ENCODE measurements at regions not wholly inside any gene's neighbourhood (a gene's known extent, or its start where the extent isn't known, plus 50 kb on each side); places are given as distances from the start of the nearest gene placed in this dataset.

- no peak for DNase-seq (ENCODE audit: low spot score)
- 43% methylated on average over 17 of the region's 17 CpGs for WGBS
- no peaks in the 10 kb centered on the region for H3K4me1 ChIP-seq (ENCODE audit: control insufficient read depth in 4 of 4, insufficient read depth in 4 of 4, low read length in 3 of 4)
- H3K27ac ChIP-seq (ENCODE audit: low read depth in 1 of 2, low read length in 2 of 2): no peak overlapping the region
- H3K9me3 ChIP-seq (ENCODE audit: control insufficient read depth in 4 of 4, low read length in 3 of 4): no peaks in the 10 kb centered on the region
- TF ChIP-seq RAD21 (IDR thresholded peaks at IDR 0.05) (peak in 1 of 2 donors; percentile 23), YY1 (IDR thresholded peaks at IDR 0.05) (no peak), GABPA (IDR thresholded peaks at IDR 0.05 in 1 of 2, conservative IDR thresholded peaks at IDR 0.05 in 1 of 2) (no peak), CTCF (IDR thresholded peaks at IDR 0.05; ENCODE audit: low read depth, low read length, missing input control) (no peak), RXRA (IDR thresholded peaks at IDR 0.05) (no peak), ATF3 (IDR thresholded peaks at IDR 0.05) (no peak), NR2F2 (IDR thresholded peaks at IDR 0.05) (peak; percentile 64), JUND (IDR thresholded peaks at IDR 0.05) (no peak), TAF1 (conservative IDR thresholded peaks at IDR 0.05) (no peak), MAX (IDR thresholded peaks at IDR 0.05) (no peak), SP1 (IDR thresholded peaks at IDR 0.05) (peak; percentile 29), ZBTB33 (IDR thresholded peaks at IDR 0.05) (no peak), FOXA2 (IDR thresholded peaks at IDR 0.05) (no peak), REST (IDR thresholded peaks at IDR 0.05) (no peak), HNF4A (conservative IDR thresholded peaks at IDR 0.05) (no peak), EGR1 (IDR thresholded peaks at IDR 0.05; ENCODE audit: low read depth in 2 of 2) (no peak)
- no peaks in the 10 kb centered on the region for H3K27me3 ChIP-seq (ENCODE audit: control insufficient read depth in 4 of 4, insufficient read depth in 4 of 4, low read length in 3 of 4)
- H3K36me3 ChIP-seq (ENCODE audit: control insufficient read depth in 4 of 4, insufficient read depth in 3 of 4, low read depth in 1 of 4, low read length in 3 of 4): no peaks in the 10 kb centered on the region
- no peak overlapping the region for H3K4me3 ChIP-seq (ENCODE audit: low read depth in 1 of 3, low read length in 3 of 3)
- H3K9ac ChIP-seq (ENCODE audit: low read depth in 1 of 2, low read length in 2 of 2): no peak overlapping the region
Observed at GRCh38 chr10:3906511-3907111, 121.6 kb upstream of the KLF6 start.

All from liver (tissue), 8 donors.